ENCODE measurements at regions not wholly inside any gene's neighbourhood (a gene's known extent, or its start where the extent isn't known, plus 50 kb on each side); places are given as distances from the start of the nearest gene placed in this dataset.

GRCh38 chr6:170206851-170207431 is 83.9 kb downstream of the DLL1 start:
- no peak for DNase-seq (ENCODE audit: low read depth, low spot score)
- BruUV-seq (replicated peaks): no TSS peak
- H3K4me3 ChIP-seq (replicated peaks in 1 of 3; ENCODE audit: insufficient read depth in 1 of 3, low read depth in 1 of 3, low read length in 3 of 3): no peak overlapping the region
- no peaks in the 10 kb centered on the region for H3K4me1 ChIP-seq (ENCODE audit: control insufficient read depth, extremely low read depth, insufficient read depth, low read length)
- H3K79me2 ChIP-seq (ENCODE audit: control insufficient read depth, insufficient read depth, low read length): no peaks in the 10 kb centered on the region
- no peak overlapping the region for H2AFZ ChIP-seq (ENCODE audit: low read depth, low read length)
- no peaks in the 10 kb centered on the region for H3K9me3 ChIP-seq (replicated peaks; ENCODE audit: control insufficient read depth, insufficient read depth, low read length)
- no peaks in the 10 kb centered on the region for H4K20me1 ChIP-seq (replicated peaks; ENCODE audit: control insufficient read depth, extremely low read depth, insufficient read depth, low read length)
- dilution Hi-C loops (cut with MboI; ENCODE audit: extremely low pct_ligation_motif_present, low sequenced_read_pairs): no loop called here
- CTCF ChIA-PET: no interaction called here
- H3K27ac ChIP-seq (ENCODE audit: insufficient read depth, low read depth, low read length): no peak overlapping the region
- TF ChIP-seq GATA2 (IDR thresholded peaks at IDR 0.05; ENCODE audit: insufficient read depth, insufficient read length, low read depth, low read length): no peak
- TF ChIP-seq MYC (IDR thresholded peaks at IDR 0.05; ENCODE audit: low read depth, low read length): no peak
- TF ChIP-seq JUN (IDR thresholded peaks at IDR 0.05; ENCODE audit: borderline replicate concordance, insufficient read depth, insufficient read length, low read depth): no peak
- no peak for TF ChIP-seq POLR2AphosphoS5 (IDR thresholded peaks at IDR 0.05; ENCODE audit: insufficient read depth, low read depth, low read length)
- no peak for TF ChIP-seq MAX (IDR thresholded peaks at IDR 0.05; ENCODE audit: insufficient read depth, insufficient read length)
- TF ChIP-seq POLR2A (IDR thresholded peaks at IDR 0.05; ENCODE audit: low read depth, low read length): no peak
- TF ChIP-seq FOS (IDR thresholded peaks at IDR 0.05; ENCODE audit: borderline replicate concordance, insufficient read depth, low read length): no peak
- TF ChIP-seq EZH2 (IDR thresholded peaks at IDR 0.05; ENCODE audit: borderline replicate concordance, low read depth, low read length, severe bottlenecking): no peak
- no peak for TF ChIP-seq CTCF (IDR thresholded peaks at IDR 0.05; ENCODE audit: extremely low read depth in 1 of 2, insufficient read depth in 1 of 2, low read depth in 1 of 2, low read length in 2 of 2)
- H3K9me1 ChIP-seq (replicated peaks; ENCODE audit: control insufficient read depth, extremely low read depth, insufficient read depth, low read length): no peaks in the 10 kb centered on the region
- POLR2A ChIA-PET: no interaction called here
- no peak for FAIRE-seq
- intact Hi-C loops (cut with micrococcal nuclease): no loop called here
- no peak overlapping the region for H3K4me2 ChIP-seq (ENCODE audit: insufficient read depth, low read length)
- no peaks in the 10 kb centered on the region for H3K36me3 ChIP-seq (ENCODE audit: control insufficient read depth in 2 of 2, extremely low read depth in 1 of 2, insufficient read depth in 2 of 2, low read length in 2 of 2)
- no peak overlapping the region for H3K9ac ChIP-seq (replicated peaks; ENCODE audit: extremely low read depth, insufficient read depth, low read length)
- H3K27me3 ChIP-seq (ENCODE audit: control insufficient read depth in 2 of 2, insufficient read depth in 2 of 2, low read length in 2 of 2): no peaks in the 10 kb centered on the region
